ENCODE measurements at regions not wholly inside any gene's neighbourhood (a gene's known extent, or its start where the extent isn't known, plus 50 kb on each side); places are given as distances from the start of the nearest gene placed in this dataset.

DNA sequence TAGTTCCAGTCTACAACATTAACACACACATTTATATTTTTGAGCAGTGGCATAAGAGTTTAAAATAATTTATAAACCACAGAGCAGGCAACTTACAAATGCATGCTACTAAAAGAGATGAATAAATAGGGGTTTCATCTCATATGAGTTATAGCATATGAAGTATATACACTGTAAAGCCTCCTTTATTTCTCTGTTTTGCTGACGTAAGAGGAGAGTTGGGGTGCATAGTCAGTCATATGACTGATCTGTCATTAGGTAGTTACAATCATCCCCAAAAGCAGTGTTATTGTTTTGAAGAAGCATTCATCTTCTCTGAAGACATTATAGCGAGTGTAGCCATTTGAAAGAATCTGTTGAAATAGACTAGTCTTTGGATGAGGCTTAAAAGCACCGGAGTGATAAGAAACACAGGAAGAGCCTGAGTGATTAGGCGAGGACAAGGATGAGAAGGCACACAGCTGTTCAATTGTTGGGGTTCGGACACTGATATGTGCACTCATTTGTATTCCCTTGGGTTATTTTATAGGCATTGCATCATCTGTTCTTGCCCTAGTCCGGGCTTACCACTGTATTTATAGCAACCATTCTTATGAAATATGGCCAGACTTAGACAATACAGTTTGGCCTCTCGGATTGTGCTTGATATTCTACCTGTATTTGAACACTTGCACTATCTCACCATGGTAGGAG lies 325.7 kb downstream of the SAMD5 start:
- Histone ChIP-seq H3K79me2 (ENCODE audit: insufficient read depth, low read length) (no peaks in the 10 kb centered on the region), H3K4me2 (ENCODE audit: low read length) (no peak overlapping the region), H3K4me3 (ENCODE audit: low read depth, low read length, poor library complexity, severe bottlenecking) (no peak overlapping the region), H4K20me1 (ENCODE audit: insufficient read depth, low read length) (no peaks in the 10 kb centered on the region), H3K9me2 (ENCODE audit: low read depth, low read length) (no peaks in the 10 kb centered on the region), H3K9ac (ENCODE audit: low read length) (no peak overlapping the region), H3K36me3 (ENCODE audit: insufficient read depth, low read length) (no peaks in the 10 kb centered on the region), H2AFZ (ENCODE audit: low read length) (no peak overlapping the region), H3K27ac (ENCODE audit: low read depth, low read length, poor library complexity, severe bottlenecking) (no peak overlapping the region), H3K27me3 (ENCODE audit: insufficient read depth, low read length) (no peaks in the 10 kb centered on the region), H3F3A (ENCODE audit: insufficient read depth, low read length) (no peaks in the 10 kb centered on the region), H3K9me3 (ENCODE audit: low read length) (no peaks in the 10 kb centered on the region), H3K4me1 (ENCODE audit: insufficient read depth, low read length, severe bottlenecking) (no peaks in the 10 kb centered on the region)
- TF ChIP-seq CTCF (IDR thresholded peaks at IDR 0.05; ENCODE audit: low read length), result no peak

- Histone ChIP-seq H3K4me2 (ENCODE audit: low read length) (no peak overlapping the region), H3K27me3 (ENCODE audit: insufficient read depth, low read length) (no peaks in the 10 kb centered on the region), H3K9ac (ENCODE audit: low read length) (no peak overlapping the region), H3K9me2 (ENCODE audit: low read depth, low read length) (no peaks in the 10 kb centered on the region), H3K27ac (ENCODE audit: low read depth, low read length, poor library complexity, severe bottlenecking) (no peak overlapping the region), H3K9me3 (ENCODE audit: low read length) (no peaks in the 10 kb centered on the region), H3K4me1 (ENCODE audit: insufficient read depth, low read length, severe bottlenecking) (no peaks in the 10 kb centered on the region), H3K36me3 (ENCODE audit: insufficient read depth, low read length) (no peaks in the 10 kb centered on the region), H3K79me2 (ENCODE audit: insufficient read depth, low read length) (no peaks in the 10 kb centered on the region), H2AFZ (ENCODE audit: low read length) (no peak overlapping the region), H3F3A (ENCODE audit: insufficient read depth, low read length) (no peaks in the 10 kb centered on the region), H3K4me3 (ENCODE audit: low read depth, low read length, poor library complexity, severe bottlenecking) (no peak overlapping the region), H4K20me1 (ENCODE audit: insufficient read depth, low read length) (no peaks in the 10 kb centered on the region)
- TF ChIP-seq CTCF (IDR thresholded peaks at IDR 0.05; ENCODE audit: low read length), result no peak
- TF ChIP-seq EZH2 (IDR thresholded peaks at IDR 0.05; ENCODE audit: borderline replicate concordance, low read length), result no peak
These were observed 329.1 kb downstream of the SAMD5 start for GRCh38 chr6:147837540-147837939.

DNA sequence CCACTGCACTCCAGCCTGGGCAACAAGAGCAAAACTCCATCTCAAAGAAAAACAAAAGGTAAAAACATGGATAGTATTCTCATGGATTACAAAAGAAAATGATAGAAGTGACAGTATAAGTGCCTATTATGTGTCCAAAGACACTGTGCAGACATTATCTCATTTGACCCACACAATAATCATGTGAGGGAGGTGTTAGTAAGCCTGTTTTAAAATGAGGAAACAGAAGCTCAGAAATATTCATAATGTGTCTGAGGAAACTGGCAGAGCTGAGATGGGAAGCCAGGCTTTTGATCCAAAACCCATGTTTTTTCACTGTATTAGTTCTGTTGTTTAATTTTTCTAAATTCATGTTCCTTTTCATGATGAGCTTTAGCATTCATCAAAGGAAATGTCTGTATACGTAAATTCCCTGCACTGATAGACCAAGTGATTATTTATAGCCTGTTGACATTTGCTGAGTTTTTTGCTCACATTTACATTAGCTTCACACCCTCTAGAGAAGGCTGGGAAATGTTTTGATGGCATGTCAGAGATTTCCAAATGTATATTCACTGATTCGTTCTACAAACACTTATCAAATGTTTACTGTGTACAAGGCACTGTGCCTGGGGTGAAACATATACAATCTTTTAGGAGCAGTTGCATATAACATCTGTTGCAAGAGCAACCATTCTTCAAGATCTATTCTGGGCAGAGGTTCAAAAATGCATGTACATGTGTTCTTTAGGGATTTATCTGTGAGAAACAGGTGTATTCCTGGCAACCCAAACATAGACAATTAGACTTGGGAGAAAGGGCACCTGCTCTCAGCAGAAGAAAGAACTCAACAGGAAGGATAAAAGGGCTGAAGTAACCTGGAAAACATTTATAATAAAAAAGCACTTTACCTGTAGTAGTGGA lies 331.5 kb downstream of the SAMD5 start:
- Histone ChIP-seq H3K79me2 (ENCODE audit: insufficient read depth, low read length) (no peaks in the 10 kb centered on the region), H3K4me3 (ENCODE audit: low read depth, low read length, poor library complexity, severe bottlenecking) (no peak overlapping the region), H3K4me2 (ENCODE audit: low read length) (no peak overlapping the region), H3K27ac (ENCODE audit: low read depth, low read length, poor library complexity, severe bottlenecking) (no peak overlapping the region), H3F3A (ENCODE audit: insufficient read depth, low read length) (no peaks in the 10 kb centered on the region), H3K27me3 (ENCODE audit: insufficient read depth, low read length) (no peaks in the 10 kb centered on the region), H2AFZ (ENCODE audit: low read length) (no peak overlapping the region), H3K4me1 (ENCODE audit: insufficient read depth, low read length, severe bottlenecking) (no peaks in the 10 kb centered on the region), H4K20me1 (ENCODE audit: insufficient read depth, low read length) (no peaks in the 10 kb centered on the region), H3K9me2 (ENCODE audit: low read depth, low read length) (no peaks in the 10 kb centered on the region), H3K36me3 (ENCODE audit: insufficient read depth, low read length) (no peaks in the 10 kb centered on the region), H3K9ac (ENCODE audit: low read length) (no peak overlapping the region), H3K9me3 (ENCODE audit: low read length) (no peaks in the 10 kb centered on the region)
- TF ChIP-seq EZH2 (IDR thresholded peaks at IDR 0.05; ENCODE audit: borderline replicate concordance, low read length) (no peak), CTCF (IDR thresholded peaks at IDR 0.05; ENCODE audit: low read length) (no peak)

Measured in OCI-LY1 (cell line).